ENCODE measurements at regions not wholly inside any gene's neighbourhood (a gene's known extent, or its start where the extent isn't known, plus 50 kb on each side); places are given as distances from the start of the nearest gene placed in this dataset.
"Not testable (repeated sequence)": the region's sequence is repeated elsewhere in the genome, so short reads cannot be mapped to it uniquely, and the experiment has no call there.

GRCh38 chr12:97616946-97617345 lies 154.3 kb downstream of the RMST start:
- no peak for DNase-seq (ENCODE audit: low read depth)

DNA sequence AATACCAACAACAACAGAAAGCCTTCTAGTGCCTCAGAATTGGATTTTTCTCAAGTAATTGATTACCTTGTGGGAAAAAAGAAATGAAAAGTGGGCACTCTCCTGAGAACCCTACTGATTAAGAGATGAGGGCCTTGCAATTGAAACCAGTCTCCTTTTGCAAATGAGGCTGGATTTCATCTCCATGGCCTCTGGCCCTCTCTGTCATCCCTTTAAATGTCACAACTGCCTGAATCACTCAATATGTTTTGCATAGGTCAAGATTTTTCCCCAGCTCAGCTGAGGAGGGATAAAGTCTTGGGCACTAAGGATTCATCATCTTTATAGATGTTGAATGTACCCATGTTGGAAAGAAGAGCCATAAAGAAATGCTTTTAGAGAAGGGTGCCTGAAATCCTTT lies 166.4 kb downstream of the RMST start:
- DNase-seq (ENCODE audit: low read depth): no peak

GRCh38 chr12:97629382-97629781 lies 166.8 kb downstream of the RMST start:
- no peak for DNase-seq (ENCODE audit: low read depth)

DNA sequence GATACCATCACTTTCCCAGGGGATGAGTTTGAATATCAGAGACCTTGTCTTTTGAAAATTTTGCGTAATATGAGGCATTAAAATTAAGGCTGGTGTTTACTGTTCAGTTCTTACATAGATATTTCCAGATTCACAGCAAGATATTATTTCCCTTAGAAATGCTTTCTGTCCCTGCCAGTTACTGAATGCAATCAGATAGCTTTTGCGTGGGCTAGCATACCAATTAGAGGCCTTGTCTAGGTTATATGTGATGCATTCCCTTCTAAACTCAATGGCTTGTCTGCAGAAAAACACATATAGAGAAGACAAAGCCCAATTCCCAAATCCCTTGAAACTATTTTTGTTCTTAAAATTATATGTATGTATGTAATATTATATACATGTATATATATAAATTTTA lies 167.8 kb downstream of the RMST start:
- DNase-seq (ENCODE audit: low read depth): no peak

GRCh38 chr12:97630875-97631274 lies 168.3 kb downstream of the RMST start:
- no peak for DNase-seq (ENCODE audit: low read depth)

- no peak for DNase-seq (ENCODE audit: low read depth)
Measured at GRCh38 chr12:97637770-97638169, 175.2 kb downstream of the RMST start.

- no peak for DNase-seq (ENCODE audit: low read depth)
Measured at GRCh38 chr12:97638739-97639138, 176.1 kb downstream of the RMST start.

DNA sequence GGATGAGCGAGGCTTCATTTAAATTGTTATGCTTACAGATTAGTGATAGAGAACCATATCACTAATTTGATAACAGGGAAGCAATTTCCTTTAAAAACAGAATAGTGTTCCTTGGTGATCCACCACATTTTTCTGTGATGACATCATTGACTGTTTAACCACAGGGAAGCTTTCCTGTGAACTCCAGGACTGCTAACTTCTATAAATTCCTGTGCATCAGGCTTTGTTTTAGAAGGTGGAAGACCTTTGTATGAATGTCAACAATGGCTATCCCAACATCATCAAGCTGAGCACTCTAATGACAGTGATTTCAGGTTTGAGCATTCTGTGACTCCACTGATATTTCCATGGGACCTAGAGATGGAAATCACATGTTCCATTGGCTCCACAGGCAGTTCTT lies 177.1 kb downstream of the RMST start:
- no peak for DNase-seq (ENCODE audit: low read depth)

- no peak for DNase-seq (ENCODE audit: low read depth)
Measured at GRCh38 chr12:97640826-97641225, 178.2 kb downstream of the RMST start.

DNA sequence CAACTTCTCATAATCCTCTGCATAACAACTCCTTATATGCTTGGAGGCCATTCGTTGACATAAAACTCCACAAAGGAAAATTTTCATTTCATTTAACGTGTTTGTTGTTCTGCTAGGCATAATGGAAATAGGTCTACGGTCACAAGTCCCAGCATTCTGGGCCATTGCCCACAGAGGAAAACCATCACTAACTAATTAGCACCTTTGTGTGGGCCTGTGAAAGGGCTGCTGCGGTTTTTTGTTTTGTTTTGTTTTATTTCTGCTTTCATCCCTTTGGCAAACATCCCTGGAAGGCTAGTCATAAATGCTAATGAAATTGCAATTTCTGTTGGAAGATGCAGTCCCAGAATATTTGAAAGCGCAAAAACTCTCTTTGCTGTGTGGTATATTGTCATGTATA lies 180.3 kb downstream of the RMST start:
- no peak for DNase-seq (ENCODE audit: low read depth)

- no peak for DNase-seq (ENCODE audit: low read depth)
Measured at GRCh38 chr12:97643924-97644323, 181.3 kb downstream of the RMST start.

- DNase-seq (ENCODE audit: low read depth): no peak
Measured at GRCh38 chr12:97645726-97646125, 183.1 kb downstream of the RMST start.

DNA sequence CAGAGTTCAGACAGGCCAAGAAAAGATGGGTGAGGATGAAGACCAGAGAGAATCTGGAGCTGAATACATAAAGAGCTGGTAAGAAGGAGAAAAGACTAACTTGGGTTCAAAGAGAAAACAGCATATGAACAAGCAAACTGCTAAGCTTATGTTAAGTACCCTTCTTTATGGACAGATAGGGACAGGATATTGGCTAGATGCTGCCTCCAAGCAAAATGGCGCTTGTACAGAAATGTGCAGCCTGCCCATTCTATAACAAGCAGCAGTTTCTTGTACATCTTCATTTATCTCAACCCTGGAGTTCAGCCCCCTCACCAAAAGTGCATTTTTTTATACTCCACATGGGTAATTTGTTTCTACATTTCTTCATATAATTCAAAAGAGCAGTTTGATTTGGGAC lies 184.5 kb downstream of the RMST start:
- DNase-seq (ENCODE audit: low read depth): no peak

DNA sequence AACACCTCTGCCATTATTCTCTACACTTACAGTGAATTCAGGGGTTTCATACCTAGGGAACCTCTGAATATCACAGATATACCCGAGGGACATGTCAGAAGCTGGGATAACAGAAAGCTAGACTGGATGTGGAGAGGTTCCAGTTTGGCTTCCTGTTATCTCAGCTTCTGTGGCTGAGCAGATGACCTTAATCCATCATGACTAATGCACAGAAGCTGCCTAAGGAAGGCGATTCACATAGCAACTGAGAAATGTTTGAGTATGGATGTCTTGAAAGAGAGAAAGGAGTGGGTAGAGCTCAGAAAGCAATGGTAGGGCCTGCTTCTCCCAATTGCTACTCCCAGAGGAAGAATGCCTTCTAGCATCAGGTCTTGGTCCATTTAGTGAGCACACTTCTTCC lies 187.6 kb downstream of the RMST start:
- DNase-seq (ENCODE audit: low read depth): no peak

- not testable (repeated sequence) for DNase-seq (ENCODE audit: low read depth)
Measured at GRCh38 chr12:97656548-97656947, 193.9 kb downstream of the RMST start.

DNA sequence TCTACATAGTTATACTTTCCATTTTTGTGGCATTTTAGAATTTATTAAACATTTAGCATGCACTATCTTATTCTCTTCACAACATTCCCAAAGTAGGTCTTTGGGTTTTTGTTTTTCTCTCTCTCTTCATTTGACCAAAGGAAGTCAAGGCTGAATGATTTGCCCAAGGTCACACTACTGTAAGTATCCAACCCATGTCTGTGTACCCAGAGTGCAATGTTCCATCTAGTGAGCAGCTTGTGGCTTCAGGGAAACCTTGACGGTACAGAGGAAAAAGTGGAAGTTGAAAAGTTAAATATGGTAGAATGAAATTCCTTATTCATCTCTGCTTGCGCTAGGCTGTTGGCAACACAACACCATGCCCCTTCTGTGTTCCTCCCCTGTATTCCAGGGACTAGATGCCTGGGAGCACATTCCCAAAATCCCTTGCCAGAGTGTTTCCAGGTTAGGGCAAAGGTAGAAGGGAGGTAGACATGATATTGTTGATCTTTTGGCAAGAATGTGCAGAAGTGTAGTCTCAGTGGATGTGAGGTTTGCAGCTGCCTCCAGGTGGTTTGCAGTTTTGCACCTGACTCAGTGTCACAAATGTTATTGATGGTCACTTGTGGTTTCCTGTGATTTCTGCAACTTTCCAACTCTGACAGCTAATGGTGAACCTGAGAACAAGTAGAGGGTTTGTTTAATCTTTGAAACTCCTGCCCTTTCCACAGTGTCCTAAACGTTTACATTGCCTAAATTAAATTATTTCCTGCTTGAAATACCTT lies 196.7 kb downstream of the RMST start:
- no peak for DNase-seq (ENCODE audit: low read depth)

DNA sequence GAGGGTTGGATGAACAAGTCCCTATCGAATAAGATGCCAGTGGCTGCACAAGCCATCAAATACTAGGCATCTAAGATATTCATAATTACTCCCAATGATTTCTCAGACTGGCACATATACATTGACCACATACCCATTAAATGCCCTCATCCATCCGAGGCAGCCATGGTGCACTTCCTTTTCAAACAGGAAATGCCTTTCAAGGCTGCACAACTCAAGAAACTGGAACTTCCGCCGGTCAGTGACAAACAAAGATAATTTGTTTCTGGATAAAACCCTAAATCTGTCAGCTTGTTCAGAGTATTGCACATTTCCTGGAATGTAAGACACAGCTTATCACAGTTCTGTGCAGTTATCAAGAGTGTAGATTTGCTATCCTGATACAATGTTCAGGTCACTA lies 203.7 kb downstream of the RMST start:
- no peak for DNase-seq (ENCODE audit: low read depth)

DNA sequence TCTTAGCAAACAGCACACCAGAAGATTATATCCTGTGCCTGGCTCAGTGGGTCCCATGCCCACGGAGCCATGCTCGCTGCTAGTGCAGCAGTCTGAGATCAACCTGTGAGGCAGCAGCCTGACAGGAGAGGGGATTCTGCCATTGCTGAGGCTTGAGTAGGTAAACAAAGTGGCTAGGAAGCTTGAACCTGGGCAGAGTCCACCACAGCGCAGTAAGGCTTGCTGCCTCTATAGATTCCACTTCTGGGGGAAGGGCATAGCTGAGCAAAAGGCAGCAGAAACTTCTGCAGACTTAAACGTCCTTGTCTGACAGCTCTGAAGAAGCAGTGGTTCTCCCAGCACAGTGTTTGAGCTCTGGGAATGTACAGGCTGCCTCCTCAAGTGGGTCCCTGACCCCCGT lies 210.3 kb downstream of the RMST start:
- DNase-seq (ENCODE audit: low read depth): no peak

GRCh38 chr12:97680751-97681150 lies 218.1 kb downstream of the RMST start:
- no peak for DNase-seq (ENCODE audit: low read depth)

DNA sequence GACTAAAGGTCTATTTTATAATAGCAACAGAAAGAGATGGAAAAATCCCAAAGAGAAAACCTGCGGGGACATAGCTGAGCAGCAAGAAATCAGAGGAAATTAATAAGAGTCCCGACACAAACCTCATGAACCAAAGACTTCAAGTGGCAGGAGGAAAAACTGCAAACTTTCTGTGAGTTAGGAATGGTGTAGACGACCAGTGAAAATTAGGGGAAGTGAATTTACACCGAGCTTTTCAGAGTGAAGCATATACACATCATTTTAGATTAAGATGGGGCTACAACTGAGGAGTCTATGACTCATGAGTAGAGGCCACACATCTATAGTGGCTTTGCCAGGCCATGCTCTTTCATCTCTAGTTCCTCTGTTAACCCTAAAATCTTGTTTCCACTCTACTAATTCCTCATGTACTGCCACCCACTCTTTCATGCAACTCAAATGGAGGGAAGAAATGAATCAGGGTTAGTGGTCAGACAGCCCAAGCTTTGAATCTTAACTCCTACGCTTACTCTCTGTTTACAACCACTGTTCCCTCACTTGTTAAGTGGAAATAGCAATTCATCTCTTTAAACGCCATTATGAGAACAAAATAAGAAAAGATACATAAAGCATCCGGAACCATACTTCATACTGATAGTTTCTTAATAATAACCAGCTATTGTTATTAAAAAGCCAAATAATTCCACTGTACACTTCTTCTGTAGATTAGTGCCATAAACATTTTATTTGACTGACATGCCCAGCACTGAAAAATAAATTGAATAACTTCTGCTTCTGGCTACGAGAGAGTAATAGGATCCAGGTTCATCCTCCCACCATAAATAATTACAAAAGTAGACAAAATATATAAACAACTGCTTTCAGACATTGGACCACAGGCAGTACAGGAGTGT lies 219.3 kb downstream of the RMST start:
- DNase-seq (ENCODE audit: low read depth): no peak

GRCh38 chr12:97685360-97685759 lies 222.8 kb downstream of the RMST start:
- DNase-seq (ENCODE audit: low read depth): no peak

- DNase-seq (ENCODE audit: low read depth): no peak
Measured at GRCh38 chr12:97701901-97702300, 239.3 kb downstream of the RMST start.

DNA sequence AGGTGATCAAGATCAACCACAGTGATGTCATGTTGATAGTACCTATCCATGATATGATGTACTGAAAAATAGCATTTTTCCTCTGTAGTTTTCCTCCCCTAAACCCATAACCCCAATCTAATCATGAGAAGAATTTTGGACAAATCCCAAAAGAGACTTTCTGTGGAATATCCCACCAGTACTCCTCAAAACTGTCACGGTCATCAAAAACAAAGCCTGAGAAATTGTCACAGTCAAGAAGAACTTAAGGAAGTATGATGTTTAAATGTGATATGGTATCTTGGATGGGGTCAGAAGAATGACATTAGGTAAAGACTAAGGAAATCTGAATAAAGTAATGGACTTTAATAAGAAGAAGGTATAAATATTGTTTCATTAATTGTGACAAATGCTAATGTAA lies 248.8 kb downstream of the RMST start:
- no peak for DNase-seq (ENCODE audit: low read depth)
